Lung (tissue), 11 donors: ENCODE measurements at regions not wholly inside any gene's neighbourhood (a gene's known extent, or its start where the extent isn't known, plus 50 kb on each side); places are given as distances from the start of the nearest gene placed in this dataset.

Source experiments
- ATAC-seq: fragments of 200-7000 bp; cut with Tn5 transposase; one replicate; pipeline ENCODE4 v1.9.1; 2020; ENCODE audit warnings: moderate number of reproducible peaks; ENCODE audit not compliant: insufficient read depth, low FRiP score
- DNase-seq, 3 donors: peaks; one replicate each; pipeline ENCODE4 v3.0.0-alpha.2; 2013 to 2017
- H3K27ac ChIP-seq, 2 donors: one replicate each; pipeline ENCODE4 v1.5.1; 2013; ENCODE audit warnings: mild to moderate bottlenecking in 2 of 2, moderate library complexity in 2 of 2, control low read depth in 1 of 2, inconsistent platforms in 1 of 2, low read depth in 1 of 2, low read length in 1 of 2
- H3K27me3 ChIP-seq, 3 donors: one replicate each; pipeline ENCODE4 v1.5.1; 2013; ENCODE audit warnings: low read length in 2 of 3; ENCODE audit not compliant: control insufficient read depth in 3 of 3, insufficient read depth in 3 of 3
- H3K36me3 ChIP-seq, 4 donors: one replicate each; pipeline ENCODE4 v1.5.1; 2013; ENCODE audit warnings: low read length in 4 of 4, mild to moderate bottlenecking in 1 of 4, moderate library complexity in 1 of 4; ENCODE audit not compliant: control insufficient read depth in 4 of 4, insufficient read depth in 4 of 4
- H3K4me1 ChIP-seq, 5 donors: one replicate each; pipeline ENCODE4 v1.5.1; 2013; ENCODE audit warnings: low read length in 5 of 5, mild to moderate bottlenecking in 2 of 5, moderate library complexity in 1 of 5; ENCODE audit not compliant: control insufficient read depth in 5 of 5, insufficient read depth in 5 of 5
- H3K4me3 ChIP-seq: one replicate; pipeline ENCODE4 v1.5.1; 2013; ENCODE audit warnings: mild to moderate bottlenecking, control low read depth, moderate library complexity
- H3K9ac ChIP-seq, 2 donors: one replicate each; pipeline ENCODE4 v1.5.1; 2013; ENCODE audit warnings: low read length in 2 of 2, control low read depth in 1 of 2; ENCODE audit not compliant: insufficient read depth in 1 of 2
- H3K9me3 ChIP-seq, 4 donors: one replicate each; pipeline ENCODE4 v1.5.1; 2013; ENCODE audit warnings: low read length in 3 of 4, mild to moderate bottlenecking in 1 of 4, moderate library complexity in 1 of 4; ENCODE audit not compliant: control insufficient read depth in 4 of 4, insufficient read depth in 3 of 4
- CTCF ChIP-seq: IDR thresholded peaks from 2 replicates; pipeline ENCODE4 v1.5.1; 2012; ENCODE audit warnings: mild to moderate bottlenecking; ENCODE audit errors: control extremely low read depth, extremely low read depth
- WGBS, 2 donors: extraction: QIAGEN DNeasy Blood & Tissue Kit; methylation state at CpG; one replicate each; pipeline ENCODE4 v1.1.7; 2013; 5-methylcytosine and 5-hydroxymethylcytosine counted together
- donor health status: control.
- donor health status: control.
- donor health status: Bipolar disorder and iron deficiency.
- donor health status: healthy.
- donor health status: DM: yes; HTN: yes; CAD: no.

- Histone ChIP-seq H3K27ac (no peak overlapping the region), H3K4me3 (no peak overlapping the region), H3K9me3 (peaks cover 0 to 15% (median 13%) of the 10 kb centered on the region in 4 donors), H3K36me3 (no peaks in the 10 kb centered on the region), H3K4me1 (no peaks in the 10 kb centered on the region), H3K9ac (no peak overlapping the region), H3K27me3 (no peaks in the 10 kb centered on the region)
- WGBS, 2 donors: 58 to 76% methylated on average over 1 of the region's 1 CpG
- TF ChIP-seq CTCF: no peak
- ATAC-seq (no peak), DNase-seq (no peak)
These were observed 414.3 kb downstream of the ADRA2A start for GRCh38 chr10:111491154-111491553.

GRCh38 chr10:111493024-111493625 is 416.3 kb downstream of the ADRA2A start:
- Histone ChIP-seq H3K27ac (no peak overlapping the region), H3K9me3 (peaks cover 0 to 15% (median 11%) of the 10 kb centered on the region in 4 donors), H3K27me3 (no peaks in the 10 kb centered on the region), H3K4me3 (no peak overlapping the region), H3K4me1 (no peaks in the 10 kb centered on the region), H3K9ac (no peak overlapping the region), H3K36me3 (no peaks in the 10 kb centered on the region)
- no peak for DNase-seq
- WGBS, 2 donors: 62 to 69% methylated on average over 2 of the region's 2 CpGs
- no peak for TF ChIP-seq CTCF
- no peak for ATAC-seq

- 63 to 72% methylated on average over 1 of the region's 1 CpG for WGBS, 2 donors
- DNase-seq (no peak), ATAC-seq (no peak)
- H3K9me3 ChIP-seq: peaks cover 0 to 3% (median under 1%) of the 10 kb centered on the region in 4 donors
- no peaks in the 10 kb centered on the region for H3K27me3 ChIP-seq
- H3K4me1 ChIP-seq: no peaks in the 10 kb centered on the region
- no peak for TF ChIP-seq CTCF
- H3K36me3 ChIP-seq: no peaks in the 10 kb centered on the region
- H3K9ac ChIP-seq: no peak overlapping the region
- no peak overlapping the region for H3K27ac ChIP-seq
- H3K4me3 ChIP-seq: no peak overlapping the region
These were observed 421.7 kb downstream of the ADRA2A start for GRCh38 chr10:111498560-111498959.

GRCh38 chr10:111504376-111504775 is 427.5 kb downstream of the ADRA2A start:
- H3K27ac ChIP-seq: no peak overlapping the region
- H3K36me3 ChIP-seq: no peaks in the 10 kb centered on the region
- no peak for TF ChIP-seq CTCF
- no peak overlapping the region for H3K9ac ChIP-seq
- no peaks in the 10 kb centered on the region for H3K4me1 ChIP-seq
- no peak overlapping the region for H3K4me3 ChIP-seq
- no peak for DNase-seq
- no peak for ATAC-seq
- no peaks in the 10 kb centered on the region for H3K27me3 ChIP-seq
- peaks cover 0 to 4% (median 2%) of the 10 kb centered on the region in 4 donors for H3K9me3 ChIP-seq
